H9 (cell line): ENCODE measurements at regions not wholly inside any gene's neighbourhood (a gene's known extent, or its start where the extent isn't known, plus 50 kb on each side); places are given as distances from the start of the nearest gene placed in this dataset.

ENCODE experiments used
- DNase-seq: peaks from one replicate; pipeline ENCODE4 v3.0.0-alpha.2; 2017
- H2AFZ ChIP-seq: one replicate; pipeline ENCODE4 v1.6.1; 2013; ENCODE audit warnings: mild to moderate bottlenecking, low read length, control low read depth, moderate library complexity
- H2AK5ac ChIP-seq: 2 replicates; pipeline ENCODE4 v1.6.1; 2013; ENCODE audit warnings: low read length, control low read depth, mixed read lengths; ENCODE audit not compliant: insufficient read length
- H2BK120ac ChIP-seq: one replicate; pipeline ENCODE4 v1.6.1; 2013; ENCODE audit warnings: low read depth, mild to moderate bottlenecking, low read length, control low read depth, inconsistent platforms; ENCODE audit not compliant: poor library complexity, severe bottlenecking
- H2BK12ac ChIP-seq: 2 replicates; pipeline ENCODE4 v1.6.1; 2013; ENCODE audit warnings: low read length, control low read depth, mixed read lengths, low read depth; ENCODE audit not compliant: insufficient read length
- H2BK15ac ChIP-seq: 2 replicates; pipeline ENCODE4 v1.6.1; 2013; ENCODE audit warnings: low read depth, low read length, control low read depth
- H2BK20ac ChIP-seq: one replicate; pipeline ENCODE4 v1.6.1; 2013; ENCODE audit warnings: low read depth, mild to moderate bottlenecking, low read length, control low read depth, inconsistent platforms; ENCODE audit not compliant: poor library complexity, severe bottlenecking
- H2BK5ac ChIP-seq: 2 replicates; pipeline ENCODE4 v1.6.1; 2013; ENCODE audit warnings: low read length, control low read depth, mixed read lengths; ENCODE audit not compliant: insufficient read length
- H3K14ac ChIP-seq: 2 replicates; pipeline ENCODE4 v1.6.1; 2013; ENCODE audit warnings: low read length, control low read depth; ENCODE audit not compliant: insufficient read depth
- H3K18ac ChIP-seq: 2 replicates; pipeline ENCODE4 v1.6.1; 2013; ENCODE audit warnings: low read depth, mild to moderate bottlenecking, mixed read lengths, low read length, control low read depth; ENCODE audit not compliant: insufficient read length
- H3K23ac ChIP-seq: 2 replicates; pipeline ENCODE4 v1.6.1; 2013; ENCODE audit warnings: low read length, control low read depth, mixed read lengths, low read depth; ENCODE audit not compliant: insufficient read length
- H3K23me2 ChIP-seq: 2 replicates; pipeline ENCODE4 v1.6.1; 2013; ENCODE audit warnings: low read depth, mild to moderate bottlenecking, mixed read lengths, low read length, control low read depth; ENCODE audit not compliant: insufficient read length, poor library complexity, severe bottlenecking
- H3K27ac ChIP-seq: 2 replicates; pipeline ENCODE4 v1.5.1; 2013; ENCODE audit warnings: low read length, control low read depth, mixed read lengths, low read depth; ENCODE audit not compliant: insufficient read length
- H3K27me3 ChIP-seq: 2 replicates; pipeline ENCODE4 v1.6.1; 2013; ENCODE audit warnings: low read length, control low read depth, inconsistent platforms; ENCODE audit not compliant: insufficient read depth
- H3K4ac ChIP-seq: 2 replicates; pipeline ENCODE4 v1.6.1; 2013; ENCODE audit warnings: low read depth, mild to moderate bottlenecking, control low read depth, inconsistent platforms, low read length, moderate library complexity
- H3K4me1 ChIP-seq: 2 replicates; pipeline ENCODE4 v1.6.1; 2013; ENCODE audit warnings: low read length, control low read depth, inconsistent platforms; ENCODE audit not compliant: insufficient read depth
- H3K4me2 ChIP-seq: 2 replicates; pipeline ENCODE4 v1.6.1; 2013; ENCODE audit warnings: low read length, control low read depth, mixed read lengths; ENCODE audit not compliant: insufficient read length, insufficient read depth
- H3K56ac ChIP-seq: 2 replicates; pipeline ENCODE4 v1.6.1; 2013; ENCODE audit warnings: low read depth, mild to moderate bottlenecking, mixed read lengths, low read length, control low read depth; ENCODE audit not compliant: insufficient read length
- H3K79me1 ChIP-seq: 2 replicates; pipeline ENCODE4 v1.6.1; 2013; ENCODE audit warnings: low read depth, mild to moderate bottlenecking, moderate library complexity, low read length, control low read depth, inconsistent platforms; ENCODE audit not compliant: insufficient read depth, poor library complexity, severe bottlenecking
- H3K79me2 ChIP-seq: 2 replicates; pipeline ENCODE4 v1.6.1; 2013; ENCODE audit warnings: low read length, control low read depth, inconsistent platforms; ENCODE audit not compliant: insufficient read depth
- H3K9ac ChIP-seq: 2 replicates; pipeline ENCODE4 v1.6.1; 2013; ENCODE audit warnings: low read length, control low read depth, mixed read lengths; ENCODE audit not compliant: insufficient read length; ENCODE audit errors: extremely low read depth
- H3K9me3 ChIP-seq: one replicate; pipeline ENCODE4 v1.6.1; 2013; ENCODE audit warnings: low read depth, low read length, inconsistent platforms; ENCODE audit not compliant: control insufficient read depth
- H3T11ph ChIP-seq: one replicate; pipeline ENCODE4 v1.6.1; 2013; ENCODE audit warnings: mild to moderate bottlenecking, low read length, control low read depth, inconsistent platforms
- H4K20me1 ChIP-seq: one replicate; pipeline ENCODE4 v1.6.1; 2013; ENCODE audit not compliant: control insufficient read depth, insufficient read length, insufficient read depth
- H4K5ac ChIP-seq: 2 replicates; pipeline ENCODE4 v1.6.1; 2013; ENCODE audit warnings: low read depth, mild to moderate bottlenecking, mixed read lengths, low read length, control low read depth; ENCODE audit not compliant: insufficient read length
- H4K8ac ChIP-seq: replicated peaks from 2 replicates; pipeline ENCODE4 v1.6.1; 2013; ENCODE audit warnings: low read length, control low read depth, mixed read lengths, low read depth; ENCODE audit not compliant: insufficient read length
- H4K91ac ChIP-seq: 2 replicates; pipeline ENCODE4 v1.6.1; 2013; ENCODE audit warnings: low read depth, mild to moderate bottlenecking, moderate library complexity, mixed read lengths, low read length, control low read depth; ENCODE audit not compliant: insufficient read length
- H3K27ac Mint-ChIP-seq, 3 experiments: 2 replicates in 2 of 3; 3 replicates in 1 of 3; pipeline ENCODE4 v1.8.0; 2020 to 2021; ENCODE audit warnings: mixed read lengths in 3 of 3, mild to moderate bottlenecking in 1 of 3, moderate library complexity in 1 of 3
- H3K27me3 Mint-ChIP-seq: 2 replicates; pipeline ENCODE4 v1.8.0; 2021; ENCODE audit warnings: low read depth, mild to moderate bottlenecking, moderate library complexity, mixed read lengths
- H3K36me3 Mint-ChIP-seq, 3 experiments: 2 replicates in 2 of 3; 3 replicates in 1 of 3; pipeline ENCODE4 v1.8.0; 2020 to 2021; ENCODE audit warnings: low read depth in 3 of 3, mixed read lengths in 3 of 3; ENCODE audit not compliant: insufficient read depth in 1 of 3
- H3K4me1 Mint-ChIP-seq, 2 experiments: 2 replicates each; pipeline ENCODE4 v1.8.0; 2020; ENCODE audit warnings: mixed read lengths in 2 of 2
- H3K4me3 Mint-ChIP-seq, 2 experiments: 2 replicates in 1 of 2; 3 replicates in 1 of 2; pipeline ENCODE4 v1.8.0; 2020 to 2021; ENCODE audit warnings: mild to moderate bottlenecking in 2 of 2, mixed read lengths in 2 of 2, moderate library complexity in 1 of 2
- H3K9me3 Mint-ChIP-seq, 2 experiments: 2 replicates in 1 of 2; 3 replicates in 1 of 2; pipeline ENCODE4 v1.8.0; 2020; ENCODE audit warnings: mild to moderate bottlenecking in 2 of 2, mixed read lengths in 2 of 2, moderate library complexity in 1 of 2
- CTCF ChIP-seq: fragments of 200-600 bp; sonication (generic); conservative IDR thresholded peaks from 3 replicates; pipeline ENCODE4 v1.8.0; 2021; ENCODE audit warnings: antibody characterized with exemption, mild to moderate bottlenecking
- WGBS: extraction: QIAGEN DNeasy Blood & Tissue Kit; methylation state at CpG from one replicate; pipeline ENCODE4 v1.1.7; 2013; ENCODE audit warnings: missing lambda C conversion rate, low lambda C conversion rate, mixed read lengths; ENCODE audit not compliant: insufficient read length; ENCODE audit errors: extremely low coverage; 5-methylcytosine and 5-hydroxymethylcytosine counted together

GRCh38 chr7:113783403-113783802 is 135.4 kb downstream of the PPP1R3A start:
- no peaks in the 10 kb centered on the region for H3K27me3 ChIP-seq
- Mint-ChIP-seq H3K4me1 (no peaks in the 10 kb centered on the region), H3K4me3 (no peak overlapping the region), H3K9me3 (no peaks in the 10 kb centered on the region), H3K27ac (no peak overlapping the region), H3K27me3 (no peaks in the 10 kb centered on the region), H3K36me3 (no peaks in the 10 kb centered on the region)
- no peak overlapping the region for H2AK5ac ChIP-seq
- no peaks in the 10 kb centered on the region for H3K23me2 ChIP-seq
- no peak for TF ChIP-seq CTCF
- no peak overlapping the region for H2BK12ac ChIP-seq
- no peak for DNase-seq
- no peaks in the 10 kb centered on the region for H3K79me2 ChIP-seq
- no peak overlapping the region for H4K8ac ChIP-seq
- no peak overlapping the region for H3K4ac ChIP-seq
- H4K5ac ChIP-seq, result no peak overlapping the region
- no peak overlapping the region for H3K4me2 ChIP-seq
- no peak overlapping the region for H2BK15ac ChIP-seq
- no peak overlapping the region for H2BK120ac ChIP-seq
- H4K91ac ChIP-seq, result no peak overlapping the region
- no peak overlapping the region for H3K27ac ChIP-seq
- no peak overlapping the region for H2AFZ ChIP-seq
- no peak overlapping the region for H3K23ac ChIP-seq
- no peak overlapping the region for H3T11ph ChIP-seq
- no peak overlapping the region for H3K14ac ChIP-seq
- H3K9ac ChIP-seq, result no peak overlapping the region
- no peaks in the 10 kb centered on the region for H3K79me1 ChIP-seq
- no peak overlapping the region for H3K18ac ChIP-seq
- WGBS, result no CpG with 5 or more reads among the region's 4 CpGs
- H3K4me1 ChIP-seq, result no peaks in the 10 kb centered on the region
- H3K9me3 ChIP-seq, result no peaks in the 10 kb centered on the region
- H4K20me1 ChIP-seq, result no peaks in the 10 kb centered on the region
- H2BK20ac ChIP-seq, result no peak overlapping the region
- no peak overlapping the region for H2BK5ac ChIP-seq
- no peak overlapping the region for H3K56ac ChIP-seq
